ENCODE measurements at regions not wholly inside any gene's neighbourhood (a gene's known extent, or its start where the extent isn't known, plus 50 kb on each side); places are given as distances from the start of the nearest gene placed in this dataset.

- no peak overlapping the region for H3K4me3 Mint-ChIP-seq (ENCODE audit: unreplicated experiment)
- no peaks in the 10 kb centered on the region for H3K4me1 Mint-ChIP-seq (ENCODE audit: low read depth, unreplicated experiment)
- DNase-seq: no peak
- TF ChIP-seq CTCF (IDR thresholded peaks at IDR 0.05; ENCODE audit: partially characterized antibody, unreplicated experiment): no peak
- H3K36me3 Mint-ChIP-seq (ENCODE audit: unreplicated experiment): peaks cover 7% of the 10 kb centered on the region
- H3K27me3 Mint-ChIP-seq (ENCODE audit: unreplicated experiment): peaks cover 2% of the 10 kb centered on the region
- H3K9me3 Mint-ChIP-seq (ENCODE audit: unreplicated experiment): peaks cover 2% of the 10 kb centered on the region
- no peak overlapping the region for H3K27ac Mint-ChIP-seq (ENCODE audit: unreplicated experiment)
Observed at GRCh38 chr15:96559631-96560030, 229.1 kb downstream of the NR2F2 start.

- H3K9me3 Mint-ChIP-seq (ENCODE audit: unreplicated experiment): peaks cover 2% of the 10 kb centered on the region
- no peak overlapping the region for H3K4me3 Mint-ChIP-seq (ENCODE audit: unreplicated experiment)
- DNase-seq: no peak
- H3K36me3 Mint-ChIP-seq (ENCODE audit: unreplicated experiment): peaks cover 7% of the 10 kb centered on the region
- TF ChIP-seq CTCF (IDR thresholded peaks at IDR 0.05; ENCODE audit: partially characterized antibody, unreplicated experiment): no peak
- H3K27ac Mint-ChIP-seq (ENCODE audit: unreplicated experiment): no peak overlapping the region
- H3K4me1 Mint-ChIP-seq (ENCODE audit: low read depth, unreplicated experiment): no peaks in the 10 kb centered on the region
- no peaks in the 10 kb centered on the region for H3K27me3 Mint-ChIP-seq (ENCODE audit: unreplicated experiment)
Observed at GRCh38 chr15:96560246-96560895, 229.9 kb downstream of the NR2F2 start.

- Mint-ChIP-seq H3K27me3 (ENCODE audit: unreplicated experiment) (no peaks in the 10 kb centered on the region), H3K9me3 (ENCODE audit: unreplicated experiment) (peaks cover 2% of the 10 kb centered on the region), H3K4me3 (ENCODE audit: unreplicated experiment) (no peak overlapping the region), H3K27ac (ENCODE audit: unreplicated experiment) (no peak overlapping the region), H3K36me3 (ENCODE audit: unreplicated experiment) (peaks cover 7% of the 10 kb centered on the region), H3K4me1 (ENCODE audit: low read depth, unreplicated experiment) (no peaks in the 10 kb centered on the region)
- no peak for TF ChIP-seq CTCF (IDR thresholded peaks at IDR 0.05; ENCODE audit: partially characterized antibody, unreplicated experiment)
- no peak for DNase-seq
Observed at GRCh38 chr15:96561593-96561992, 231.1 kb downstream of the NR2F2 start.

- DNase-seq: no peak
- Mint-ChIP-seq H3K27me3 (ENCODE audit: unreplicated experiment) (no peaks in the 10 kb centered on the region), H3K4me1 (ENCODE audit: low read depth, unreplicated experiment) (no peaks in the 10 kb centered on the region), H3K4me3 (ENCODE audit: unreplicated experiment) (no peak overlapping the region), H3K27ac (ENCODE audit: unreplicated experiment) (no peak overlapping the region), H3K36me3 (ENCODE audit: unreplicated experiment) (peaks cover 7% of the 10 kb centered on the region), H3K9me3 (ENCODE audit: unreplicated experiment) (peaks cover 2% of the 10 kb centered on the region)
- TF ChIP-seq CTCF (IDR thresholded peaks at IDR 0.05; ENCODE audit: partially characterized antibody, unreplicated experiment): no peak
Observed at GRCh38 chr15:96564546-96564945, 234.0 kb downstream of the NR2F2 start.

- peaks cover 2% of the 10 kb centered on the region for H3K9me3 Mint-ChIP-seq (ENCODE audit: unreplicated experiment)
- no peaks in the 10 kb centered on the region for H3K27me3 Mint-ChIP-seq (ENCODE audit: unreplicated experiment)
- TF ChIP-seq CTCF (IDR thresholded peaks at IDR 0.05; ENCODE audit: partially characterized antibody, unreplicated experiment): no peak
- H3K4me3 Mint-ChIP-seq (ENCODE audit: unreplicated experiment): no peak overlapping the region
- no peaks in the 10 kb centered on the region for H3K4me1 Mint-ChIP-seq (ENCODE audit: low read depth, unreplicated experiment)
- DNase-seq: no peak
- H3K27ac Mint-ChIP-seq (ENCODE audit: unreplicated experiment): no peak overlapping the region
- H3K36me3 Mint-ChIP-seq (ENCODE audit: unreplicated experiment): peaks cover 7% of the 10 kb centered on the region
Observed at GRCh38 chr15:96565266-96565665, 234.8 kb downstream of the NR2F2 start.

All from glutamatergic neuron (in vitro differentiated cells).